HG02884 (cell line): ENCODE measurements at regions not wholly inside any gene's neighbourhood (a gene's known extent, or its start where the extent isn't known, plus 50 kb on each side); places are given as distances from the start of the nearest gene placed in this dataset.
"Not testable (repeated sequence)": the region's sequence is repeated elsewhere in the genome, so short reads cannot be mapped to it uniquely, and the experiment has no call there.

ENCODE experiments used
- ATAC-seq: cut with Tn5 transposase; IDR thresholded peaks from one replicate; pipeline ENCODE4 v1.9.1; 2021; ENCODE audit warnings: mild to moderate bottlenecking, moderate library complexity; ENCODE audit not compliant: unreplicated experiment

- peak; percentile 50 for ATAC-seq
These were observed 1218.8 kb downstream of the TMEM121 start for GRCh38 chr14:106745016-106745767.

- not testable (repeated sequence) for ATAC-seq
These were observed 1223.7 kb downstream of the TMEM121 start for GRCh38 chr14:106750089-106750488.

- not testable (repeated sequence) for ATAC-seq
These were observed 1227.4 kb downstream of the TMEM121 start for GRCh38 chr14:106753751-106754150.

DNA sequence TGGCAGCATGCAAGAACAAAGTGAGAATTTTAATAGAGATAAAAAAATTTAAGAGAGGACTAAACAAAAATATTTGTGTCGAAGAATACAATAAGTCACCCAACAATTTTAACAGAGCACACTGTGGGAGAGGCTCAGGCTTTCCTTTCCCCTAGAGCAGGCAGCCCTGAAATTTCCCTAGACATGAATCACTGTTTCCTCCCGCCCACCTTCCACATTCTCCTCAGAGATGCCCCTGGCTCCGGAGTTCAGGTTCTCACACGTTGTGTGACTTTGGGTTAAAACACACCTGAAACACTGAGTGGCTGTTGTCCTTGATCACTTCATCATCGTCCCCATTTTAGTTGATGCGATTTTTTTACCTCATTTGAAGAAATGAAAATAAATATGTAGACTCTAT lies 1231.1 kb downstream of the TMEM121 start:
- ATAC-seq: not testable (repeated sequence)

GRCh38 chr14:106761886-106762816 lies 1235.8 kb downstream of the TMEM121 start:
- ATAC-seq: not testable (repeated sequence)

GRCh38 chr14:106764968-106765369 lies 1238.6 kb downstream of the TMEM121 start:
- not testable (repeated sequence) for ATAC-seq

GRCh38 chr14:106766145-106766544 lies 1239.8 kb downstream of the TMEM121 start:
- ATAC-seq: no peak

GRCh38 chr14:106766551-106767277 lies 1240.3 kb downstream of the TMEM121 start:
- not testable (repeated sequence) for ATAC-seq

DNA sequence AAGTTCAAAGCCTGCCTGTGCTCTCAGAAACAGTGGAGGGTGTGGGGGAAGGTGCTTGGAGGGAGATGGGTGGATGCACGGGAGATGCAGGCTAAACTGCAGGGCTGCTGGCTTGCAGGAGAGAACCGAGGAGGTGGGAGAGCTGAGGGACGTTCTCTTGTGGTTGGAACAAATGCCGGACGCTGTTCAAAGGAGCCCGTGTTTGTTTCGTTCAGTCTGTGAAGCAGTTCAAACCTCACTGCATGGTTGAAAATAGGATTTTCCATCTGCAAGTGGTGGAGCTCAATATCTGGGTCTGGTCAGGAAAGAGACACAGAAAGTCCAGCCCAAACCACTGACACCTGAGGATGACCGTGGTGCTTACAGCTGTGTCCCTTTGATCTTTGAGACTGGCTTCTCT lies 1241.8 kb downstream of the TMEM121 start:
- not testable (repeated sequence) for ATAC-seq

- not testable (repeated sequence) for ATAC-seq
These were observed 1242.8 kb downstream of the TMEM121 start for GRCh38 chr14:106768972-106769700.

DNA sequence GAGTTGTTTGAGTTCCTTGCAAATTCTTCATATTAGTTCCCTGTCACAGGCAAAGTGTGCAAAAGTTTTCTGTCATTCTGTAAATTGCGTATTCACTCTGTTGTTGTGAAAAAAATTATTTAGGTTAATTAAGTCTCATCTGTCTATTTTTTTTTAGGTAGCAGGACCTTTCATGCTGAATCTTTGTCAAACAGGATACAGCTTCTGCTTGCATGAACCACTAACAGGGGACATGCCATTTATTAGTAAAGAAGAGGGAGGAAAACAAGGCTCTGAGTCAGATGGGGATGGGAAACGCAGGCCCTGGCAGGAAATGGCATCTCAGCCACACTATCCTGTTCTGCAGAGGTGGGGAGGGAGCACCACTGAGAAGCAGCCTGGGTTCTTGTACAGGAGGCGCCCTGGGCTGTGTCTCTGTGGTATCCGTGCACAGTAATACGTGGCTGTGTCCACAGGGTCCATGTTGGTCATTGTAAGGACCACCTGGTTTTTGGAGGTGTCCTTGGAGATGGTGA lies 1243.8 kb downstream of the TMEM121 start:
- not testable (repeated sequence) for ATAC-seq

DNA sequence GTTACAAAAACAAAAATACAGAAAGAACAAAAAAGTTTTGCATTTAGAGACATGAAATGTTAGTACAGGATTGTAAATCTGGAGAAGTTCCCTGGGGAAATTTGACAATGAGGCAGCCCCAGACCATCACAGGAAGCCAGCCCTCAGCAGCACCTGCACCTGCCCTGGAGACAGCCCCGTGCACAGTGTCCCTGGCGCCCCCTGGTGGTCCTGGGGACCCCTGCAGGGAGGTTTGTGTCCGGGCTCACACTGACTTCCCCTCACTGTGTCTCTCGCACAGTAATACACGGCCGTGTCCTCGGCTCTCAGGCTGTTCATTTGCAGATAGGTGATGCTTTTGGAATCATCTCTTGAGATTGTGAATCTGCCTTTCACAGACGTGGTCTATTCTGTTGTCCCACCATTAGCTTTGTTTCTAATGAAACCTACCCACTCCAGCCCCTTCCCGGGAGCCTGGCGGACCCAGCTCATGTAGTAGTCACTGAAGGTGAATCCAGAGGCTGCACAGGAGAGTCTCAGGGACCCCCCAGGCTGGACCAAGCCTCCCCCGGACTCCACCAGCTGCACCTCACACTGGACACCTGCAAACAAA lies 1248.6 kb downstream of the TMEM121 start:
- not testable (repeated sequence) for ATAC-seq

DNA sequence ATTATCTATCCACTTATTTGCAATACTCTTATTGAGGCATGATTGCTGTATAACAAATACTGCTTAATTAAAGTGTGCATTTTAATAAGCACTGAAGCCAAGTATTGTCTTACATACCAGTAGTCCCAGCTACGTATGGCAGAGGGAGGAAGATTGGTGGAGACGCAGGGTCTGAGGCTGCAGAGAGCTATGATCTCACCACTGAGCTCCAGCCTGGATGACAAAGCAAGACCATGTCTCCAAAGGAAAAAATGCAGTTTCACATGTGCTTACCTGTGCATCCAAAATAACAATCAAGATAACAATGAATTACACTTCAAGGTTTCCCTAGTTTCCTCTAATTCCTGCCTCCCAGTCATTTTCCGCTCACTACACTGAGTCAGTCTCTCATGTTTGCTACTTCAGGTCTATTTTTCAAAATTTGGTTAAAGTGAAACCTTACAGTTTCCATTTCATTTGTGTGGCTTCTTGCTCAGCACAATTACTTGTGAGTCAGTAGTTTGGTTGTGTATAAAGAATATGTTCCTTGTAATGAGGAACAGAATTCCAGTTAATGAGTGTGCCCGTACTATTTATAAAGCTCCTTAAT lies 1250.1 kb downstream of the TMEM121 start:
- ATAC-seq: no peak

DNA sequence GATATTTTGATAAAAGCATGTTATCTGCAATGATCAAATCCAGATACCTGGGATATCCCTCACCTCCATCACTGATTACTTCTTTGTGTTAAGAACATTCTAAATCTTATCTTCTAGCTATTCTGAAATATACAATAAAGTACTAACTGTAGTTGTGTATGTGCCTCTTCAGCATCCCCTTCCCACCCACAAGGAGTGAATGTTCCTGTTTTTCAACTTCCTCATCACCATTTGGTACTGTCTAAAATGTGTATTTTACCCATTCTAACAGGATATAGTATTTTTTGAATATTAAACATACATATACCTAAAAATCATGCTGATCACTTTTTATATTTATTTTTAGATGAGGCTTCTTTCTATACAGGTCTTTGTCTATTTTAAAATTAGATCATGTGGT lies 1252.6 kb downstream of the TMEM121 start:
- no peak for ATAC-seq

- no peak for ATAC-seq
These were observed 1260.3 kb downstream of the TMEM121 start for GRCh38 chr14:106786697-106787096.

GRCh38 chr14:106787626-106788025 lies 1261.2 kb downstream of the TMEM121 start:
- no peak for ATAC-seq

GRCh38 chr14:106788534-106788933 lies 1262.2 kb downstream of the TMEM121 start:
- no peak for ATAC-seq

GRCh38 chr14:106789318-106789717 lies 1262.9 kb downstream of the TMEM121 start:
- ATAC-seq: no peak
